ENCODE measurements at regions not wholly inside any gene's neighbourhood (a gene's known extent, or its start where the extent isn't known, plus 50 kb on each side); places are given as distances from the start of the nearest gene placed in this dataset.

DNA sequence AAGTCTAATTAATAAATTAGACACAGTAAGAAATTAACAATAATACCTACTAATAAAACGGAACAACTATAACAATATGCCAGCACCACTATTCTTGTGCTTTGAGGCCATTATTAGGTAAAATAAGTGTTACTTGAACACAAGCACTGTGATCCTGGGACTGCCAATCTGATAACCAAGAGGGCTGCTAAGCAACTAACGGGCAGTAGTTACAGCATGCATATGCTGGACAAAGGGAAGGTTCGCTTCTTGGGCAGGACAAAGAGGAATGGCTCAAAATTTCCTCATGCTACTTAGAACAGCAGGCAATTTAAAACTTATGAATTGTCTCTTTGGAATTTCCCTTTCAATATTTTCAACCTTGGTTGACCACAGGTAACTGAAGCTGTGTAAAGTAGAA is 718.6 kb downstream of the SORCS3 start:
- CTCF ChIA-PET: no interaction called here
- Histone ChIP-seq H3K9me3 (ENCODE audit: control insufficient read depth, insufficient read depth, low read depth, low read length) (no peaks in the 10 kb centered on the region), H3K4me3 (ENCODE audit: low read depth in 2 of 2, low read length in 2 of 2) (no peak overlapping the region), H3K27me3 (ENCODE audit: control insufficient read depth, insufficient read depth, low read length) (no peaks in the 10 kb centered on the region), H3K4me1 (ENCODE audit: control insufficient read depth, insufficient read depth, low read length) (no peaks in the 10 kb centered on the region), H3K36me3 (ENCODE audit: control insufficient read depth, insufficient read depth, low read length) (no peaks in the 10 kb centered on the region), H3K27ac (ENCODE audit: low read length) (no peak overlapping the region)
- POLR2A ChIA-PET: no interaction called here
- intact Hi-C loops (cut with micrococcal nuclease; ENCODE audit: unreplicated experiment) (no loop called here), in situ Hi-C loops (cut with HindIII; ENCODE audit: low pct_unique_long_range_greater_than_20kb, low sequenced_read_pairs) (no loop called here)
- ATAC-seq (no peak), DNase-seq (ENCODE audit: low read depth, low spot score) (no peak)
- TF ChIP-seq, protein P1, sequence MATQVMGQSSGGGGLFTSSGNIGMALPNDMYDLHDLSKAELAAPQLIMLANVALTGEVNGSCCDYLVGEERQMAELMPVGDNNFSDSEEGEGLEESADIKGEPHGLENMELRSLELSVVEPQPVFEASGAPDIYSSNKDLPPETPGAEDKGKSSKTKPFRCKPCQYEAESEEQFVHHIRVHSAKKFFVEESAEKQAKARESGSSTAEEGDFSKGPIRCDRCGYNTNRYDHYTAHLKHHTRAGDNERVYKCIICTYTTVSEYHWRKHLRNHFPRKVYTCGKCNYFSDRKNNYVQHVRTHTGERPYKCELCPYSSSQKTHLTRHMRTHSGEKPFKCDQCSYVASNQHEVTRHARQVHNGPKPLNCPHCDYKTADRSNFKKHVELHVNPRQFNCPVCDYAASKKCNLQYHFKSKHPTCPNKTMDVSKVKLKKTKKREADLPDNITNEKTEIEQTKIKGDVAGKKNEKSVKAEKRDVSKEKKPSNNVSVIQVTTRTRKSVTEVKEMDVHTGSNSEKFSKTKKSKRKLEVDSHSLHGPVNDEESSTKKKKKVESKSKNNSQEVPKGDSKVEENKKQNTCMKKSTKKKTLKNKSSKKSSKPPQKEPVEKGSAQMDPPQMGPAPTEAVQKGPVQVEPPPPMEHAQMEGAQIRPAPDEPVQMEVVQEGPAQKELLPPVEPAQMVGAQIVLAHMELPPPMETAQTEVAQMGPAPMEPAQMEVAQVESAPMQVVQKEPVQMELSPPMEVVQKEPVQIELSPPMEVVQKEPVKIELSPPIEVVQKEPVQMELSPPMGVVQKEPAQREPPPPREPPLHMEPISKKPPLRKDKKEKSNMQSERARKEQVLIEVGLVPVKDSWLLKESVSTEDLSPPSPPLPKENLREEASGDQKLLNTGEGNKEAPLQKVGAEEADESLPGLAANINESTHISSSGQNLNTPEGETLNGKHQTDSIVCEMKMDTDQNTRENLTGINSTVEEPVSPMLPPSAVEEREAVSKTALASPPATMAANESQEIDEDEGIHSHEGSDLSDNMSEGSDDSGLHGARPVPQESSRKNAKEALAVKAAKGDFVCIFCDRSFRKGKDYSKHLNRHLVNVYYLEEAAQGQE (IDR thresholded peaks at IDR 0.05; ENCODE audit: insufficient read depth in 1 of 2, low read depth in 2 of 2, low read length in 1 of 2): no peak
- TF ChIP-seq TCF7L2 (IDR thresholded peaks at IDR 0.05; ENCODE audit: low read depth, low read length): no peak
- TF ChIP-seq SIN3A (IDR thresholded peaks at IDR 0.05; ENCODE audit: borderline replicate concordance, insufficient read depth, low read depth, low read length): no peak
- TF ChIP-seq CTCF (IDR thresholded peaks at IDR 0.05): no peak
- no peak for TF ChIP-seq POLR2AphosphoS5 (IDR thresholded peaks at IDR 0.05; ENCODE audit: low read depth, low read length)
- no TSS peak for BruUV-seq (replicated peaks)

DNA sequence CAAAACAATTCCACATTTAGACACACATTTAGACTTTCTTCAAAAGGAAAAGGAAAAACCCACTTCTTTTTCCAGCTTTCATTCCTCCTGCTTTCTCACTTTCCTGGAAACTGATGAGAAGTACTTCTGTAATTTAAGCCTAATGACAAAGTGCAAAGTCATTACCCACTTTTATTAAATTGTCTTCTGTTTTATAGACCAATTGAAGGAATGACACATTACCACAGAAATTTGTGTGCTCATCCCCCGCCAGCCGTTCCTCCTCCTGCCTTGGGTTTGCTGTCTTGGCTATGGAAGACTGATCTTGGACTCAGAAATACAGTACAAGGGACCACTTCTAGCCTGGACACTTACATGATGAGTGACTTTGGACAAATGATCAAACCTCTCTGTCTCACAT is 717.8 kb downstream of the SORCS3 start:
- no TSS peak for BruUV-seq (replicated peaks)
- intact Hi-C loops (cut with micrococcal nuclease; ENCODE audit: unreplicated experiment): no loop called here
- H3K36me3 ChIP-seq (ENCODE audit: control insufficient read depth, insufficient read depth, low read length): no peaks in the 10 kb centered on the region
- ATAC-seq: no peak
- no peaks in the 10 kb centered on the region for H3K9me3 ChIP-seq (ENCODE audit: control insufficient read depth, insufficient read depth, low read depth, low read length)
- DNase-seq (ENCODE audit: low read depth, low spot score): no peak
- no peak overlapping the region for H3K4me3 ChIP-seq (ENCODE audit: low read depth in 2 of 2, low read length in 2 of 2)
- in situ Hi-C loops (cut with HindIII; ENCODE audit: low pct_unique_long_range_greater_than_20kb, low sequenced_read_pairs): no loop called here
- no peaks in the 10 kb centered on the region for H3K4me1 ChIP-seq (ENCODE audit: control insufficient read depth, insufficient read depth, low read length)
- H3K27me3 ChIP-seq (ENCODE audit: control insufficient read depth, insufficient read depth, low read length): no peaks in the 10 kb centered on the region
- ChIA-PET POLR2A (no interaction called here), CTCF (no interaction called here)
- TF ChIP-seq SIN3A (IDR thresholded peaks at IDR 0.05; ENCODE audit: borderline replicate concordance, insufficient read depth, low read depth, low read length): no peak
- no peak for TF ChIP-seq CTCF (IDR thresholded peaks at IDR 0.05)
- TF ChIP-seq POLR2AphosphoS5 (IDR thresholded peaks at IDR 0.05; ENCODE audit: low read depth, low read length): no peak
- no peak for TF ChIP-seq TCF7L2 (IDR thresholded peaks at IDR 0.05; ENCODE audit: low read depth, low read length)
- TF ChIP-seq, protein P1 (IDR thresholded peaks at IDR 0.05; ENCODE audit: insufficient read depth in 1 of 2, low read depth in 2 of 2, low read length in 1 of 2): no peak
- H3K27ac ChIP-seq (ENCODE audit: low read length): no peak overlapping the region

Data from Panc1 (cell line).